ENCODE measurements at regions not wholly inside any gene's neighbourhood (a gene's known extent, or its start where the extent isn't known, plus 50 kb on each side); places are given as distances from the start of the nearest gene placed in this dataset.
"Not testable (repeated sequence)": the region's sequence is repeated elsewhere in the genome, so short reads cannot be mapped to it uniquely, and the experiment has no call there.

DNA sequence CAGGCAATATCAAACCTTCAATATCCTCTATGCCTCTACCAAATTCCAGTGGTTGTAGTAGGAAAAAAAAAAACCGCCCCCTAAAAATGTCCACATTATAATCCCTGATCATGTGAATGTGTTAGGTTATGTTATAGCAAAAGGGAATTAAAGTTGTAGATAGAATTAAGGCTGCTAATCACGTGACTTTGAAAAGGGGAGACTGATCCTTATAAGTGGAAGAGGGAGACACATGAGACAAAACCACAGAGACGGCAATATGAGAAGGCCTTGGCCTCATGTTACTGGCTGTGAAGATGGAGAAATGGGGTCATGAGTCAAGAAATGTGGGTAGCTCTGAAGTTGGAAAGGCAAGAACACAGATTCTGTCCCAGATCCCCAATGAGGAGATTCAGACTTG, 1711.3 kb downstream of the KHDRBS2 start:
- not testable (repeated sequence) for H3K27ac Mint-ChIP-seq; H3K4me3 ChIP-seq (ENCODE audit: low read depth, low read length); H3K36me3 Mint-ChIP-seq; H3K27me3 Mint-ChIP-seq; DNase-seq; H3K4me1 ChIP-seq (ENCODE audit: control insufficient read depth, insufficient read depth, low read length, poor library complexity, severe bottlenecking); H3K27ac ChIP-seq (ENCODE audit: insufficient read depth, low read length, poor library complexity, severe bottlenecking); H3K4me1 Mint-ChIP-seq; H3K36me3 ChIP-seq (ENCODE audit: control insufficient read depth, insufficient read depth, low read length); ATAC-seq (ENCODE audit: low read depth in 2 of 2); H3K27me3 ChIP-seq (ENCODE audit: control insufficient read depth, insufficient read depth, low read length); H3K4me3 Mint-ChIP-seq; H3K9me3 ChIP-seq (ENCODE audit: control insufficient read depth in 2 of 2, low read length in 2 of 2)
- peaks cover 0 to 27% (median 9%) of the 10 kb centered on the region in 7 donors for H3K9me3 Mint-ChIP-seq

DNA sequence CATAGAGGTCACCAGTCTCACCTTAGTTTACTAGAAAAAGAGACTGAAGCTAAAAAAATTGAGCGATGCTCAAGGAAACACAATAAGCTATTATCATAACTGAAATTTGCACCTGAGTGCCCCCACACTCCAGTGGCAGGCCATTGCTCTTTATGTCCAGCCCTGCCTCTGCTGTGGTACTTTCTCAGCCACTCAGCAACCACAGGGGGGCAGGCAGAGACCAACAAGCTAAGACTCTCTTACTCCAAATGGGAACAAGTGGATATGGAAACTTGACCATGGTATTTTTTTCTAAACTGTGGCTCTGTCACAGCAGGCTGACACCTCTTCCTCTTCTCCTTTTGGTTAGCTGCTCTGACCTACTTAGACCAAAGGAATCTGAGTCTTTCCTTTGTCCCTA, 1713.4 kb downstream of the KHDRBS2 start:
- H3K4me3 Mint-ChIP-seq; H3K27me3 ChIP-seq (ENCODE audit: control insufficient read depth, insufficient read depth, low read length); ATAC-seq (ENCODE audit: low read depth in 2 of 2); H3K4me1 Mint-ChIP-seq; H3K4me1 ChIP-seq (ENCODE audit: control insufficient read depth, insufficient read depth, low read length, poor library complexity, severe bottlenecking); DNase-seq; H3K27me3 Mint-ChIP-seq; H3K27ac ChIP-seq (ENCODE audit: insufficient read depth, low read length, poor library complexity, severe bottlenecking); H3K36me3 Mint-ChIP-seq; H3K36me3 ChIP-seq (ENCODE audit: control insufficient read depth, insufficient read depth, low read length); H3K4me3 ChIP-seq (ENCODE audit: low read depth, low read length); H3K9me3 ChIP-seq (ENCODE audit: control insufficient read depth in 2 of 2, low read length in 2 of 2): not testable (repeated sequence)
- Mint-ChIP-seq H3K9me3 (peaks cover 0 to 34% (median 8%) of the 10 kb centered on the region in 7 donors), H3K27ac (peak overlapping the region in 1 of 3 donors; percentile 34)

GRCh38 chr6:60571293-60572016, 1714.6 kb downstream of the KHDRBS2 start:
- H3K9me3 ChIP-seq (ENCODE audit: control insufficient read depth in 2 of 2, low read length in 2 of 2); ATAC-seq (ENCODE audit: low read depth in 2 of 2); H3K4me3 ChIP-seq (ENCODE audit: low read depth, low read length); H3K36me3 Mint-ChIP-seq; H3K4me1 ChIP-seq (ENCODE audit: control insufficient read depth, insufficient read depth, low read length, poor library complexity, severe bottlenecking); H3K27me3 Mint-ChIP-seq; DNase-seq; H3K27ac ChIP-seq (ENCODE audit: insufficient read depth, low read length, poor library complexity, severe bottlenecking); H3K27ac Mint-ChIP-seq; H3K36me3 ChIP-seq (ENCODE audit: control insufficient read depth, insufficient read depth, low read length); H3K4me1 Mint-ChIP-seq; H3K4me3 Mint-ChIP-seq; H3K27me3 ChIP-seq (ENCODE audit: control insufficient read depth, insufficient read depth, low read length): not testable (repeated sequence)
- H3K9me3 Mint-ChIP-seq = peaks cover 3 to 40% (median 14%) of the 10 kb centered on the region in 7 donors

- not testable (repeated sequence) for H3K36me3 Mint-ChIP-seq
- H3K9me3 Mint-ChIP-seq = peaks cover 4 to 40% (median 12%) of the 10 kb centered on the region in 7 donors
Observed at GRCh38 chr6:60570599-60570998, 1715.4 kb downstream of the KHDRBS2 start.

DNA sequence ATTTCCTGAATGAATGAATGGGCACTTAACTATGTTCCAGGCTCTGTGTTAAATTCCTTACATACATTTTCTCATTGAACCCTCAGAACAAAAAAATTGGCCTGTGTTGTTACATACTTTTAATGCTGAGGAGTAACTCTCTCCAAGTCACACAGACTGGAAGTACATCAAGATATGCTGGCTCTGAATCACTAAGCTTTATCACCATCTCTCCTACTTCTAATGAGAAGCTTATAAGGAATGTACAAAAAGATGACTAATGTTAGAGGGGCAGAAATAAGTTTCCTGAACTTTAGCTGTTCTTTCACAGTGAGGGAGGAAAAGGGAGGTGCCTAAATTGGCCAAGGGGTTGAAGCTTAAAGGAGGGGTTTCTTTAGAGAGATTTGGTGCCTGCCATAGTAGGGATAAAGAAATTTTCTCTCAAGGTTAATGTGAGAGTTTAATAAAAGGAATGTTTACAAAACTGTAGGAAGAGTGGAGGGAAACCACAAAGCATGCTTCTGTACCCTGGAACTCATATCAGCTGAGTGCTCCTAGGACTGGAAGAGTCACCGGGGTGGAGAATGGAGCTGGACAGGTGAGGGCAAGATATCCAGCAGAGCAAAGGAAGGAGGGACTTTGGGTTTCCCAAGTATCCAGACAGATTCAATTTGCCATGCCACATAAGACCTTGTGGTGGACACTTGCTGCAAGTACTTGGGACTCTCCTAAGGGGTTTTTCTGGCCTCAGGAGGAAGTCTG, 1718.4 kb downstream of the KHDRBS2 start:
- H3K27me3 Mint-ChIP-seq; H3K4me1 Mint-ChIP-seq; H3K27me3 ChIP-seq (ENCODE audit: control insufficient read depth, insufficient read depth, low read length); H3K9me3 ChIP-seq (ENCODE audit: control insufficient read depth in 2 of 2, low read length in 2 of 2); H3K4me3 ChIP-seq (ENCODE audit: low read depth, low read length); DNase-seq; H3K27ac Mint-ChIP-seq; H3K4me3 Mint-ChIP-seq; H3K36me3 ChIP-seq (ENCODE audit: control insufficient read depth, insufficient read depth, low read length); H3K27ac ChIP-seq (ENCODE audit: insufficient read depth, low read length, poor library complexity, severe bottlenecking); H3K4me1 ChIP-seq (ENCODE audit: control insufficient read depth, insufficient read depth, low read length, poor library complexity, severe bottlenecking); ATAC-seq (ENCODE audit: low read depth in 2 of 2); H3K36me3 Mint-ChIP-seq: not testable (repeated sequence)
- H3K9me3 Mint-ChIP-seq = peaks cover 9 to 38% (median 14%) of the 10 kb centered on the region in 7 donors

More at GRCh38 chr6:60570599-60570998, 1715.4 kb downstream of the KHDRBS2 start:
- H3K36me3 ChIP-seq (ENCODE audit: control insufficient read depth, insufficient read depth, low read length); H3K4me1 Mint-ChIP-seq; H3K27me3 ChIP-seq (ENCODE audit: control insufficient read depth, insufficient read depth, low read length); H3K4me3 Mint-ChIP-seq; H3K27ac ChIP-seq (ENCODE audit: insufficient read depth, low read length, poor library complexity, severe bottlenecking); DNase-seq; H3K27ac Mint-ChIP-seq; H3K9me3 ChIP-seq (ENCODE audit: control insufficient read depth in 2 of 2, low read length in 2 of 2); ATAC-seq (ENCODE audit: low read depth in 2 of 2); H3K4me1 ChIP-seq (ENCODE audit: control insufficient read depth, insufficient read depth, low read length, poor library complexity, severe bottlenecking); H3K27me3 Mint-ChIP-seq; H3K4me3 ChIP-seq (ENCODE audit: low read depth, low read length): not testable (repeated sequence)

GRCh38 chr6:60566387-60566786, 1719.6 kb downstream of the KHDRBS2 start:
- not testable (repeated sequence) for H3K27ac Mint-ChIP-seq; DNase-seq; H3K27me3 Mint-ChIP-seq; H3K4me1 Mint-ChIP-seq; H3K36me3 ChIP-seq (ENCODE audit: control insufficient read depth, insufficient read depth, low read length); H3K27me3 ChIP-seq (ENCODE audit: control insufficient read depth, insufficient read depth, low read length); H3K4me3 ChIP-seq (ENCODE audit: low read depth, low read length); H3K4me1 ChIP-seq (ENCODE audit: control insufficient read depth, insufficient read depth, low read length, poor library complexity, severe bottlenecking); ATAC-seq (ENCODE audit: low read depth in 2 of 2); H3K36me3 Mint-ChIP-seq; H3K27ac ChIP-seq (ENCODE audit: insufficient read depth, low read length, poor library complexity, severe bottlenecking); H3K9me3 ChIP-seq (ENCODE audit: control insufficient read depth in 2 of 2, low read length in 2 of 2)
- Mint-ChIP-seq H3K9me3 (peaks cover 6 to 36% (median 14%) of the 10 kb centered on the region in 7 donors), H3K4me3 (peak overlapping the region in 1 of 4 donors; percentile 22)

GRCh38 chr6:60559702-60560101, 1726.3 kb downstream of the KHDRBS2 start:
- not testable (repeated sequence) for H3K4me1 ChIP-seq (ENCODE audit: control insufficient read depth, insufficient read depth, low read length, poor library complexity, severe bottlenecking); DNase-seq; H3K9me3 ChIP-seq (ENCODE audit: control insufficient read depth in 2 of 2, low read length in 2 of 2); H3K4me3 Mint-ChIP-seq; H3K27ac ChIP-seq (ENCODE audit: insufficient read depth, low read length, poor library complexity, severe bottlenecking); H3K36me3 ChIP-seq (ENCODE audit: control insufficient read depth, insufficient read depth, low read length); H3K27me3 Mint-ChIP-seq; H3K4me1 Mint-ChIP-seq; H3K27me3 ChIP-seq (ENCODE audit: control insufficient read depth, insufficient read depth, low read length); ATAC-seq (ENCODE audit: low read depth in 2 of 2); H3K27ac Mint-ChIP-seq; H3K36me3 Mint-ChIP-seq; H3K4me3 ChIP-seq (ENCODE audit: low read depth, low read length)
- H3K9me3 Mint-ChIP-seq = peaks cover 4 to 24% (median 6%) of the 10 kb centered on the region in 7 donors

DNA sequence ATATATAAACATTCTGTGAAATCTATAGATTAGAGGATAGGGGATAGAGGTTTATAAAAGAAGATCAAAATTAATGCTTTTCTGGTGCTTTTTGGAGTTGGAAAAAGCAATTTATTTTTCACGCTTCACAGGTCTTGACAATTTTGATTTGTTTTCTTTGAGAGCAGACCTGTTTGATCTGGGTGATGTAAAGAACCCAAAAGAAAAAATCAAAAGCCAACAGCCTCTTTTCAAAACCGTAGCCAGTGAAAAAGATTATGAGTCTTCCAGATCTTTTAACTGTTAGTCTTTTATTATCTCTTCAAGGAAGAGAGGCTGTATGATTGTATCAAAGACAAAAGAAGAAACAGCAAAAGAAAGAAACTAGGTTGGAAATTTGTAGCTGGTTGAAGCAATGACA, 1738.7 kb downstream of the KHDRBS2 start:
- H3K9me3 Mint-ChIP-seq = peaks cover 0 to 17% (median 8%) of the 10 kb centered on the region in 7 donors
- not testable (repeated sequence) for H3K27me3 ChIP-seq (ENCODE audit: control insufficient read depth, insufficient read depth, low read length); H3K27me3 Mint-ChIP-seq; H3K4me3 ChIP-seq (ENCODE audit: low read depth, low read length); H3K4me1 Mint-ChIP-seq; ATAC-seq (ENCODE audit: low read depth in 2 of 2); H3K36me3 ChIP-seq (ENCODE audit: control insufficient read depth, insufficient read depth, low read length); H3K9me3 ChIP-seq (ENCODE audit: control insufficient read depth in 2 of 2, low read length in 2 of 2); H3K4me1 ChIP-seq (ENCODE audit: control insufficient read depth, insufficient read depth, low read length, poor library complexity, severe bottlenecking); H3K4me3 Mint-ChIP-seq; H3K27ac Mint-ChIP-seq; H3K36me3 Mint-ChIP-seq; DNase-seq; H3K27ac ChIP-seq (ENCODE audit: insufficient read depth, low read length, poor library complexity, severe bottlenecking)
